Fibroblast of the conjunctiva (primary cell): ENCODE measurements at regions not wholly inside any gene's neighbourhood (a gene's known extent, or its start where the extent isn't known, plus 50 kb on each side); places are given as distances from the start of the nearest gene placed in this dataset.
"Not testable (repeated sequence)": the region's sequence is repeated elsewhere in the genome, so short reads cannot be mapped to it uniquely, and the experiment has no call there.

Source experiments
- DNase-seq: peaks from one replicate; pipeline ENCODE4 v3.0.0-alpha.2; 2010; ENCODE audit warnings: low read depth

GRCh38 chr16:60271025-60271771 is 1537.1 kb upstream of the GOT2 start:
- no peak for DNase-seq

GRCh38 chr16:60261425-60261824 is 1527.3 kb upstream of the GOT2 start:
- no peak for DNase-seq

- DNase-seq: no peak
These were observed 1525.8 kb upstream of the GOT2 start for GRCh38 chr16:60259956-60260355.

GRCh38 chr16:60246086-60246485 is 1512.0 kb upstream of the GOT2 start:
- DNase-seq: no peak

- no peak for DNase-seq
These were observed 1507.6 kb upstream of the GOT2 start for GRCh38 chr16:60241671-60242070.

GRCh38 chr16:60230666-60231065 is 1496.5 kb upstream of the GOT2 start:
- no peak for DNase-seq

GRCh38 chr16:60225541-60225940 is 1491.4 kb upstream of the GOT2 start:
- no peak for DNase-seq

- no peak for DNase-seq
These were observed 1483.7 kb upstream of the GOT2 start for GRCh38 chr16:60217787-60218186.

- DNase-seq: no peak
These were observed 1480.2 kb upstream of the GOT2 start for GRCh38 chr16:60214311-60214710.

GRCh38 chr16:60206516-60206915 is 1472.4 kb upstream of the GOT2 start:
- DNase-seq: no peak

GRCh38 chr16:60204181-60204580 is 1470.1 kb upstream of the GOT2 start:
- DNase-seq: no peak

GRCh38 chr16:60203525-60204124 is 1469.5 kb upstream of the GOT2 start:
- peak; percentile 3 for DNase-seq

- DNase-seq: not testable (repeated sequence)
These were observed 1466.6 kb upstream of the GOT2 start for GRCh38 chr16:60200729-60201128.

GRCh38 chr16:60200161-60200560 is 1466.0 kb upstream of the GOT2 start:
- no peak for DNase-seq

GRCh38 chr16:60199150-60199549 is 1465.0 kb upstream of the GOT2 start:
- no peak for DNase-seq

GRCh38 chr16:60181536-60181935 is 1447.4 kb upstream of the GOT2 start:
- DNase-seq: no peak

- no peak for DNase-seq
These were observed 1446.5 kb upstream of the GOT2 start for GRCh38 chr16:60180609-60181008.

- no peak for DNase-seq
These were observed 1436.1 kb upstream of the GOT2 start for GRCh38 chr16:60170196-60170595.

GRCh38 chr16:60166111-60166510 is 1432.0 kb upstream of the GOT2 start:
- no peak for DNase-seq

GRCh38 chr16:60151987-60152386 is 1417.9 kb upstream of the GOT2 start:
- DNase-seq: no peak

- no peak for DNase-seq
These were observed 1416.8 kb upstream of the GOT2 start for GRCh38 chr16:60150907-60151306.

- DNase-seq: no peak
These were observed 1409.2 kb upstream of the GOT2 start for GRCh38 chr16:60143348-60143705.

GRCh38 chr16:60142619-60143347 is 1408.7 kb upstream of the GOT2 start:
- no peak for DNase-seq
